ENCODE measurements at regions not wholly inside any gene's neighbourhood (a gene's known extent, or its start where the extent isn't known, plus 50 kb on each side); places are given as distances from the start of the nearest gene placed in this dataset.
A peak's percentile ranks its signal among the peaks of the same experiment; 100 is the strongest.

DNA sequence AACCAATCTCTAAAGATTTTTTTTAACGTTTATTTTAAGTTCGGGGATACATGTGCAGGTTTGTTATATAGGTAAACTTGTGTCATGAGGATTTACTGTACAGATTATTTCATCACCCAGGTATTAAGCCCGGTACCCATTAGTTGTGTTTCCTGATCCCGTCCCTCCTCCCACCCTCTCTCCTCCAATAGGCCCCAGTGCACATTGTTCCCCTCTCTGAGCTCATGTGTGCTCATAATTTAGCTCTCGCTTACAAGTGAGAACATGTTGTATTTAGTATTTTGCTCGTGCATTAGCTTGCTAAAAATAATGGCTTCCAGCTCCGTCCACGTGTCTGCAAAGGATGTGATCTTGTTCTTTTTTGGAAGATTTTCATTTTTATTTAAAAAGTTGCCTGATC lies 2309.4 kb upstream of the AGA start:
- Histone ChIP-seq H3K79me1 (ENCODE audit: low read depth, low read length) (no peaks in the 10 kb centered on the region), H3K9me3 (replicated peaks in 1 of 2; ENCODE audit: control insufficient read depth in 2 of 2, insufficient read depth in 1 of 2, low read depth in 1 of 2, low read length in 2 of 2) (no peaks in the 10 kb centered on the region), H2BK5ac (ENCODE audit: low read length) (no peak overlapping the region), H3K36me3 (replicated peaks in 1 of 2; ENCODE audit: control insufficient read depth in 2 of 2, insufficient read depth in 2 of 2, low read length in 2 of 2) (no peaks in the 10 kb centered on the region), H2AFZ (ENCODE audit: low read length) (peak overlapping the region; percentile 24), H2BK12ac (ENCODE audit: low read length) (no peak overlapping the region), H3K27ac (replicated peaks; ENCODE audit: low read length) (no peak overlapping the region), H3K14ac (ENCODE audit: low read length) (no peak overlapping the region), H4K8ac (ENCODE audit: low read depth, low read length) (no peak overlapping the region), H3K4me2 (ENCODE audit: insufficient read depth, low read length, poor library complexity, severe bottlenecking) (no peak overlapping the region), H3K9ac (ENCODE audit: low read depth, low read length, poor library complexity) (no peak overlapping the region), H4K91ac (ENCODE audit: low read depth, low read length, poor library complexity) (no peak overlapping the region), H2BK120ac (ENCODE audit: low read depth, low read length) (no peak overlapping the region), H3K4me3 (ENCODE audit: low read length in 2 of 2) (no peak overlapping the region), H2BK15ac (ENCODE audit: low read length) (no peak overlapping the region), H3K4me1 (ENCODE audit: control insufficient read depth in 2 of 2, insufficient read depth in 1 of 2, low read depth in 1 of 2, low read length in 2 of 2) (peaks cover 0 to 3% of the 10 kb centered on the region in 2 donors), H3K27me3 (ENCODE audit: control insufficient read depth in 3 of 3, insufficient read depth in 3 of 3, low read depth in 1 of 3, low read length in 3 of 3) (no peaks in the 10 kb centered on the region), H3K4ac (ENCODE audit: low read length) (no peak overlapping the region), H3K23ac (ENCODE audit: low read depth, low read length, poor library complexity) (no peak overlapping the region), H2AK5ac (ENCODE audit: low read depth, low read length) (no peak overlapping the region), H3K18ac (ENCODE audit: low read length) (no peak overlapping the region)
- WGBS, 2 donors (ENCODE audit: extremely low coverage in 2 of 2, insufficient read length in 2 of 2, insufficient replicate concordance in 1 of 2), result no CpG with 5 or more reads among the region's 8 CpGs
- DNase-seq (ENCODE audit: low spot score), result no peak

DNA sequence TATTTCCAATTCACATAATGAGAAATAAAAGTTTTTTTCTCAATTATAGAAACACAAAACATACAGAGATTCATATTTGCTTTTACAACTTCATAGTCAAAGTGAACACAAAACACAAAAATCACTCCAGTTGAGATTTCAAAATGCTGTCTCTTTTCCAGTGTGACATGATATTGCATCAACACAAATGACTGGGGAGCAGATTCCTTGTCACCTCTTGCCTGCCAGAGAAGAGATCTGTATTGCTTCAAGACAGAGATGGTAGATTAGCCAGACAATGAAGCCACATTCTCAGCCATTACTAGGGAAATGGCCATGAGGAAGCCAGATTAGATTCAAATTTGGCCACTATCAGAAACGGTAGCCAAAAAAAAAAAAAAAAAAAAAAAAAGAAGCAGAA lies 2313.1 kb upstream of the AGA start:
- no peak overlapping the region for H2BK120ac ChIP-seq (ENCODE audit: low read depth, low read length)
- no peak overlapping the region for H3K4me3 ChIP-seq (ENCODE audit: low read length in 2 of 2)
- no peaks in the 10 kb centered on the region for H3K4me1 ChIP-seq (ENCODE audit: control insufficient read depth in 2 of 2, insufficient read depth in 1 of 2, low read depth in 1 of 2, low read length in 2 of 2)
- H3K4ac ChIP-seq (ENCODE audit: low read length), result no peak overlapping the region
- no peak overlapping the region for H3K14ac ChIP-seq (ENCODE audit: low read length)
- H2AFZ ChIP-seq (ENCODE audit: low read length), result peak overlapping the region; percentile 27
- H3K27ac ChIP-seq (replicated peaks; ENCODE audit: low read length), result no peak overlapping the region
- no peaks in the 10 kb centered on the region for H3K27me3 ChIP-seq (ENCODE audit: control insufficient read depth in 3 of 3, insufficient read depth in 3 of 3, low read depth in 1 of 3, low read length in 3 of 3)
- no peak overlapping the region for H2BK15ac ChIP-seq (ENCODE audit: low read length)
- H4K8ac ChIP-seq (ENCODE audit: low read depth, low read length), result no peak overlapping the region
- no peak overlapping the region for H3K4me2 ChIP-seq (ENCODE audit: insufficient read depth, low read length, poor library complexity, severe bottlenecking)
- no peak overlapping the region for H4K91ac ChIP-seq (ENCODE audit: low read depth, low read length, poor library complexity)
- no peak overlapping the region for H3K9ac ChIP-seq (ENCODE audit: low read depth, low read length, poor library complexity)
- no peaks in the 10 kb centered on the region for H3K79me1 ChIP-seq (ENCODE audit: low read depth, low read length)
- no peak overlapping the region for H2BK12ac ChIP-seq (ENCODE audit: low read length)
- no peak overlapping the region for H3K23ac ChIP-seq (ENCODE audit: low read depth, low read length, poor library complexity)
- H2BK5ac ChIP-seq (ENCODE audit: low read length), result no peak overlapping the region
- no peaks in the 10 kb centered on the region for H3K9me3 ChIP-seq (replicated peaks in 1 of 2; ENCODE audit: control insufficient read depth in 2 of 2, insufficient read depth in 1 of 2, low read depth in 1 of 2, low read length in 2 of 2)
- no CpG with 5 or more reads among the region's 1 CpG for whole genome bisulfite sequencing, 2 donors (ENCODE audit: extremely low coverage in 2 of 2, insufficient read length in 2 of 2, insufficient replicate concordance in 1 of 2)
- no peaks in the 10 kb centered on the region for H3K36me3 ChIP-seq (replicated peaks in 1 of 2; ENCODE audit: control insufficient read depth in 2 of 2, insufficient read depth in 2 of 2, low read length in 2 of 2)
- no peak overlapping the region for H2AK5ac ChIP-seq (ENCODE audit: low read depth, low read length)
- DNase-seq (ENCODE audit: low spot score), result no peak
- H3K18ac ChIP-seq (ENCODE audit: low read length), result no peak overlapping the region

DNA sequence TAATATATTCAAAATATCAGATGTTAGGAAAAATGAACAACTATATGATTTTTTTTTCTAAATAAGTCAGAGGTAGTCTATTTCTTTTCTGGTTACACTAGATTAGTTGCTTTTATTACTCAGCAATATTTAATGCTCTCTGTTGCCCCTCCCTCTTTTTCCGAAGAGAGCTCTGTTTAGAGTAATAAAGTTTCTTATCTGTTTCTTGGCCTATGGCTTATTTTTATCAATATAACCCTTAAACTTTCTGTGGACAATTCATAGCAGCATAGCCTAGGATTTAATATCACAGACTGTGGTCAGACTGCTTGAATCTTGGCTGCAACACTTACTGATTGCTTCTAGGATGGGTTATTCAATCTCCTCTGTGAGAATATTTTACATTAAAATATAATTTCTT lies 2315.4 kb upstream of the AGA start:
- H2BK12ac ChIP-seq (ENCODE audit: low read length), result no peak overlapping the region
- H2AK5ac ChIP-seq (ENCODE audit: low read depth, low read length), result no peak overlapping the region
- no peak overlapping the region for H3K4ac ChIP-seq (ENCODE audit: low read length)
- H4K8ac ChIP-seq (ENCODE audit: low read depth, low read length), result no peak overlapping the region
- no peak overlapping the region for H3K14ac ChIP-seq (ENCODE audit: low read length)
- no peak for DNase-seq (ENCODE audit: low spot score)
- no peak overlapping the region for H2BK15ac ChIP-seq (ENCODE audit: low read length)
- no peaks in the 10 kb centered on the region for H3K79me1 ChIP-seq (ENCODE audit: low read depth, low read length)
- no peaks in the 10 kb centered on the region for H3K27me3 ChIP-seq (ENCODE audit: control insufficient read depth in 3 of 3, insufficient read depth in 3 of 3, low read depth in 1 of 3, low read length in 3 of 3)
- no peak overlapping the region for H3K9ac ChIP-seq (ENCODE audit: low read depth, low read length, poor library complexity)
- no peak overlapping the region for H2BK5ac ChIP-seq (ENCODE audit: low read length)
- H3K4me2 ChIP-seq (ENCODE audit: insufficient read depth, low read length, poor library complexity, severe bottlenecking), result no peak overlapping the region
- H3K9me3 ChIP-seq (replicated peaks in 1 of 2; ENCODE audit: control insufficient read depth in 2 of 2, insufficient read depth in 1 of 2, low read depth in 1 of 2, low read length in 2 of 2), result no peaks in the 10 kb centered on the region
- no peak overlapping the region for H2BK120ac ChIP-seq (ENCODE audit: low read depth, low read length)
- WGBS, 2 donors (ENCODE audit: extremely low coverage in 2 of 2, insufficient read length in 2 of 2, insufficient replicate concordance in 1 of 2), result no CpG with 5 or more reads among the region's 1 CpG
- no peak overlapping the region for H3K4me3 ChIP-seq (ENCODE audit: low read length in 2 of 2)
- no peaks in the 10 kb centered on the region for H3K36me3 ChIP-seq (replicated peaks in 1 of 2; ENCODE audit: control insufficient read depth in 2 of 2, insufficient read depth in 2 of 2, low read length in 2 of 2)
- no peak overlapping the region for H3K18ac ChIP-seq (ENCODE audit: low read length)
- no peak overlapping the region for H3K23ac ChIP-seq (ENCODE audit: low read depth, low read length, poor library complexity)
- no peak overlapping the region for H2AFZ ChIP-seq (ENCODE audit: low read length)
- no peak overlapping the region for H3K27ac ChIP-seq (replicated peaks; ENCODE audit: low read length)
- no peaks in the 10 kb centered on the region for H3K4me1 ChIP-seq (ENCODE audit: control insufficient read depth in 2 of 2, insufficient read depth in 1 of 2, low read depth in 1 of 2, low read length in 2 of 2)
- H4K91ac ChIP-seq (ENCODE audit: low read depth, low read length, poor library complexity), result no peak overlapping the region

DNA sequence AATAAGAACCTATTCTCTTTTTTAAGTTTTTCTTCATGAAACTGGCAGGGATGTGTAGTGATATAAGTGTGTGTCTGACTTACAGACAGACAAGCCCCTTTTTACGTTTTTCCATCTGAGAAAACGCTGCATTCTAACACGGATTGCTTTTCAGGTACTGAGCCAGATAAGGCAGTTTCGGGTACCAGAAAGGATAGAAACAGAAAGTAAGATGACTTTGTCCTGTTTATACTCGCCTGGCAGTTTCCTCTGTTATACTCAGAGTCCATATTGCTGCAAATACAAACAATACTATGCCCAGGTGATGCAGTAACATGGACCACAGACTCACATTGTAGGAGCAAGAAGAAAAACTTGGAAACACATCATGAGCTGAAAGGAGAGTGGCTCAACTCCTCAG lies 2320.6 kb upstream of the AGA start:
- no peak overlapping the region for H2AK5ac ChIP-seq (ENCODE audit: low read depth, low read length)
- no peaks in the 10 kb centered on the region for H3K36me3 ChIP-seq (replicated peaks in 1 of 2; ENCODE audit: control insufficient read depth in 2 of 2, insufficient read depth in 2 of 2, low read length in 2 of 2)
- no peak overlapping the region for H2BK5ac ChIP-seq (ENCODE audit: low read length)
- H4K8ac ChIP-seq (ENCODE audit: low read depth, low read length), result no peak overlapping the region
- H3K14ac ChIP-seq (ENCODE audit: low read length), result no peak overlapping the region
- no peaks in the 10 kb centered on the region for H3K79me1 ChIP-seq (ENCODE audit: low read depth, low read length)
- no peak overlapping the region for H3K18ac ChIP-seq (ENCODE audit: low read length)
- no peak overlapping the region for H3K4ac ChIP-seq (ENCODE audit: low read length)
- H3K4me3 ChIP-seq (ENCODE audit: low read length in 2 of 2), result no peak overlapping the region
- H2BK120ac ChIP-seq (ENCODE audit: low read depth, low read length), result no peak overlapping the region
- DNase-seq (ENCODE audit: low spot score), result no peak
- H3K4me2 ChIP-seq (ENCODE audit: insufficient read depth, low read length, poor library complexity, severe bottlenecking), result no peak overlapping the region
- no CpG with 5 or more reads among the region's 5 CpGs for WGBS, 2 donors (ENCODE audit: extremely low coverage in 2 of 2, insufficient read length in 2 of 2, insufficient replicate concordance in 1 of 2)
- H3K4me1 ChIP-seq (ENCODE audit: control insufficient read depth in 2 of 2, insufficient read depth in 1 of 2, low read depth in 1 of 2, low read length in 2 of 2), result no peaks in the 10 kb centered on the region
- no peak overlapping the region for H2BK12ac ChIP-seq (ENCODE audit: low read length)
- no peaks in the 10 kb centered on the region for H3K27me3 ChIP-seq (ENCODE audit: control insufficient read depth in 3 of 3, insufficient read depth in 3 of 3, low read depth in 1 of 3, low read length in 3 of 3)
- H3K9me3 ChIP-seq (replicated peaks in 1 of 2; ENCODE audit: control insufficient read depth in 2 of 2, insufficient read depth in 1 of 2, low read depth in 1 of 2, low read length in 2 of 2), result no peaks in the 10 kb centered on the region
- no peak overlapping the region for H4K91ac ChIP-seq (ENCODE audit: low read depth, low read length, poor library complexity)
- no peak overlapping the region for H3K27ac ChIP-seq (replicated peaks; ENCODE audit: low read length)
- no peak overlapping the region for H3K9ac ChIP-seq (ENCODE audit: low read depth, low read length, poor library complexity)
- H2BK15ac ChIP-seq (ENCODE audit: low read length), result no peak overlapping the region
- H3K23ac ChIP-seq (ENCODE audit: low read depth, low read length, poor library complexity), result no peak overlapping the region
- no peak overlapping the region for H2AFZ ChIP-seq (ENCODE audit: low read length)

Measured in neuronal stem cell (in vitro differentiated cells).